ENCODE measurements at regions not wholly inside any gene's neighbourhood (a gene's known extent, or its start where the extent isn't known, plus 50 kb on each side); places are given as distances from the start of the nearest gene placed in this dataset.

GRCh38 chr6:44682987-44683779, 295.7 kb downstream of the CDC5L start:
- no peak for DNase-seq

- no peak for DNase-seq
Measured at GRCh38 chr6:44685213-44685612, 297.7 kb downstream of the CDC5L start.

GRCh38 chr6:44696099-44696498, 308.6 kb downstream of the CDC5L start:
- DNase-seq: no peak

- no peak for DNase-seq
Measured at GRCh38 chr6:44696686-44697085, 309.2 kb downstream of the CDC5L start.

- DNase-seq: no peak
Measured at GRCh38 chr6:44697327-44697726, 309.8 kb downstream of the CDC5L start.

GRCh38 chr6:44698602-44699001, 311.1 kb downstream of the CDC5L start:
- no peak for DNase-seq

- DNase-seq: no peak
Measured at GRCh38 chr6:44699082-44699481, 311.6 kb downstream of the CDC5L start.

GRCh38 chr6:44699851-44700250, 312.3 kb downstream of the CDC5L start:
- DNase-seq: no peak

- DNase-seq: no peak
Measured at GRCh38 chr6:44700422-44700821, 312.9 kb downstream of the CDC5L start.

GRCh38 chr6:44701038-44701636, 313.6 kb downstream of the CDC5L start:
- no peak for DNase-seq

GRCh38 chr6:44701637-44702101, 314.2 kb downstream of the CDC5L start:
- DNase-seq: no peak

- DNase-seq: no peak
Measured at GRCh38 chr6:44702292-44702691, 314.8 kb downstream of the CDC5L start.

- no peak for DNase-seq
Measured at GRCh38 chr6:44704240-44705150, 317.0 kb downstream of the CDC5L start.

- no peak for DNase-seq
Measured at GRCh38 chr6:44705596-44705995, 318.1 kb downstream of the CDC5L start.

GRCh38 chr6:44706011-44706410, 318.5 kb downstream of the CDC5L start:
- DNase-seq: no peak

- no peak for DNase-seq
Measured at GRCh38 chr6:44708208-44708607, 320.7 kb downstream of the CDC5L start.

GRCh38 chr6:44712353-44713111, 325.0 kb downstream of the CDC5L start:
- no peak for DNase-seq

- DNase-seq: no peak
Measured at GRCh38 chr6:44715188-44715587, 327.7 kb downstream of the CDC5L start.

GRCh38 chr6:44715925-44716324, 328.4 kb downstream of the CDC5L start:
- no peak for DNase-seq

- no peak for DNase-seq
Measured at GRCh38 chr6:44717431-44717830, 329.9 kb downstream of the CDC5L start.

GRCh38 chr6:44721954-44722578, 334.6 kb downstream of the CDC5L start:
- no peak for DNase-seq

- DNase-seq: no peak
Measured at GRCh38 chr6:44722736-44723135, 335.2 kb downstream of the CDC5L start.

Data from NCI-H2171 (cell line).